ENCODE measurements at regions not wholly inside any gene's neighbourhood (a gene's known extent, or its start where the extent isn't known, plus 50 kb on each side); places are given as distances from the start of the nearest gene placed in this dataset.

- DNase-seq, result no peak
- in situ Hi-C loops (cut with MboI), result no loop called here
- 58 to 66% methylated on average over 8 to 11 of the region's 14 CpGs for WGBS, 2 experiments (ENCODE audit: low coverage in 1 of 2, low lambda C conversion rate in 2 of 2, missing lambda C conversion rate in 2 of 2)
These were observed 305.4 kb downstream of the FOXL1 start for GRCh38 chr16:86883583-86884389.

GRCh38 chr16:86884390-86884650, 306.0 kb downstream of the FOXL1 start:
- WGBS, 2 experiments (ENCODE audit: low coverage in 1 of 2, low lambda C conversion rate in 2 of 2, missing lambda C conversion rate in 2 of 2), result 47 to 56% methylated on average over 4 of the region's 4 CpGs
- Histone ChIP-seq H3K4me2 (ENCODE audit: unreplicated experiment) (no peak overlapping the region), H3K4me3 (no peak overlapping the region), H3K4me1 (ENCODE audit: insufficient read depth) (no peaks in the 10 kb centered on the region), H3F3A (ENCODE audit: insufficient read depth) (0 out of 2 replicates have a peak, but pooled peaks cover 4% of the 10 kb centered on the region), H3K9ac (no peak overlapping the region), H3K27me3 (replicated peaks; ENCODE audit: insufficient read depth) (peaks cover 82% of the 10 kb centered on the region), H2AFZ (no peak overlapping the region), H3K79me2 (ENCODE audit: insufficient read depth) (no peaks in the 10 kb centered on the region), H3K36me3 (ENCODE audit: low read depth) (no peaks in the 10 kb centered on the region), H4K20me1 (ENCODE audit: insufficient read depth) (no peaks in the 10 kb centered on the region), H3K27ac (no peak overlapping the region), H3K9me3 (ENCODE audit: low read depth) (no peaks in the 10 kb centered on the region), H3K9me2 (ENCODE audit: insufficient read depth) (no peaks in the 10 kb centered on the region)
- TF ChIP-seq EZH2phosphoT487 (IDR thresholded peaks at IDR 0.05; ENCODE audit: insufficient read depth, low read depth), result no peak
- TF ChIP-seq EZH2 (IDR thresholded peaks at IDR 0.05; ENCODE audit: insufficient read depth, poor library complexity, severe bottlenecking), result no peak
- in situ Hi-C loops (cut with MboI), result no loop called here
- no peak for DNase-seq

More at GRCh38 chr16:86883583-86884389, 305.4 kb downstream of the FOXL1 start:
- H3K79me2 ChIP-seq (ENCODE audit: insufficient read depth), result no peaks in the 10 kb centered on the region
- no peaks in the 10 kb centered on the region for H3K9me2 ChIP-seq (ENCODE audit: insufficient read depth)
- no peak overlapping the region for H3K27ac ChIP-seq
- H3K4me1 ChIP-seq (ENCODE audit: insufficient read depth), result no peaks in the 10 kb centered on the region
- no peak for TF ChIP-seq EZH2phosphoT487 (IDR thresholded peaks at IDR 0.05; ENCODE audit: insufficient read depth, low read depth)
- TF ChIP-seq EZH2 (IDR thresholded peaks at IDR 0.05; ENCODE audit: insufficient read depth, poor library complexity, severe bottlenecking), result no peak
- no peak overlapping the region for H2AFZ ChIP-seq
- H3K9ac ChIP-seq, result no peak overlapping the region
- 0 out of 2 replicates have a peak, but pooled peaks cover 4% of the 10 kb centered on the region for H3F3A ChIP-seq (ENCODE audit: insufficient read depth)
- H3K9me3 ChIP-seq (ENCODE audit: low read depth), result no peaks in the 10 kb centered on the region
- no peak overlapping the region for H3K4me3 ChIP-seq
- peaks cover 84% of the 10 kb centered on the region for H3K27me3 ChIP-seq (replicated peaks; ENCODE audit: insufficient read depth)
- no peaks in the 10 kb centered on the region for H4K20me1 ChIP-seq (ENCODE audit: insufficient read depth)
- no peak overlapping the region for H3K4me2 ChIP-seq (ENCODE audit: unreplicated experiment)
- H3K36me3 ChIP-seq (ENCODE audit: low read depth), result no peaks in the 10 kb centered on the region

- no peak overlapping the region for H3K4me3 ChIP-seq
- H3K27ac ChIP-seq, result no peak overlapping the region
- no peak overlapping the region for H2AFZ ChIP-seq
- no peaks in the 10 kb centered on the region for H3K9me3 ChIP-seq (ENCODE audit: low read depth)
- H4K20me1 ChIP-seq (ENCODE audit: insufficient read depth), result no peaks in the 10 kb centered on the region
- no peak for DNase-seq
- H3F3A ChIP-seq (ENCODE audit: insufficient read depth), result 0 out of 2 replicates have a peak, but pooled peaks cover 4% of the 10 kb centered on the region
- H3K4me1 ChIP-seq (ENCODE audit: insufficient read depth), result no peaks in the 10 kb centered on the region
- 56 to 60% methylated on average over 6 of the region's 6 CpGs for WGBS, 2 experiments (ENCODE audit: low coverage in 1 of 2, low lambda C conversion rate in 2 of 2, missing lambda C conversion rate in 2 of 2)
- H3K27me3 ChIP-seq (replicated peaks; ENCODE audit: insufficient read depth), result peaks cover 74% of the 10 kb centered on the region
- in situ Hi-C loops (cut with MboI), result no loop called here
- no peak overlapping the region for H3K4me2 ChIP-seq (ENCODE audit: unreplicated experiment)
- no peaks in the 10 kb centered on the region for H3K9me2 ChIP-seq (ENCODE audit: insufficient read depth)
- TF ChIP-seq EZH2phosphoT487 (IDR thresholded peaks at IDR 0.05; ENCODE audit: insufficient read depth, low read depth) (no peak), EZH2 (IDR thresholded peaks at IDR 0.05; ENCODE audit: insufficient read depth, poor library complexity, severe bottlenecking) (no peak)
- H3K9ac ChIP-seq, result no peak overlapping the region
- H3K36me3 ChIP-seq (ENCODE audit: low read depth), result no peaks in the 10 kb centered on the region
- no peaks in the 10 kb centered on the region for H3K79me2 ChIP-seq (ENCODE audit: insufficient read depth)
These were observed 306.8 kb downstream of the FOXL1 start for GRCh38 chr16:86885139-86885538.

- Histone ChIP-seq H3K27ac (no peak overlapping the region), H3K4me2 (ENCODE audit: unreplicated experiment) (no peak overlapping the region), H4K20me1 (ENCODE audit: insufficient read depth) (no peaks in the 10 kb centered on the region), H3K9me2 (ENCODE audit: insufficient read depth) (no peaks in the 10 kb centered on the region), H3K9me3 (ENCODE audit: low read depth) (no peaks in the 10 kb centered on the region), H2AFZ (no peak overlapping the region), H3K4me1 (ENCODE audit: insufficient read depth) (no peaks in the 10 kb centered on the region), H3K4me3 (no peak overlapping the region), H3K9ac (no peak overlapping the region), H3K79me2 (ENCODE audit: insufficient read depth) (no peaks in the 10 kb centered on the region), H3K27me3 (replicated peaks; ENCODE audit: insufficient read depth) (peaks cover 71% of the 10 kb centered on the region), H3K36me3 (ENCODE audit: low read depth) (no peaks in the 10 kb centered on the region), H3F3A (ENCODE audit: insufficient read depth) (0 out of 2 replicates have a peak, but pooled peaks cover 4% of the 10 kb centered on the region)
- DNase-seq, result no peak
- 50 to 77% methylated on average over 1 of the region's 1 CpG for WGBS, 2 experiments (ENCODE audit: low coverage in 1 of 2, low lambda C conversion rate in 2 of 2, missing lambda C conversion rate in 2 of 2)
- in situ Hi-C loops (cut with MboI), result no loop called here
- TF ChIP-seq EZH2phosphoT487 (IDR thresholded peaks at IDR 0.05; ENCODE audit: insufficient read depth, low read depth), result no peak
- no peak for TF ChIP-seq EZH2 (IDR thresholded peaks at IDR 0.05; ENCODE audit: insufficient read depth, poor library complexity, severe bottlenecking)
These were observed 308.3 kb downstream of the FOXL1 start for GRCh38 chr16:86886651-86887050.

All from GM23248 (cell line).